ENCODE measurements at regions not wholly inside any gene's neighbourhood (a gene's known extent, or its start where the extent isn't known, plus 50 kb on each side); places are given as distances from the start of the nearest gene placed in this dataset.

DNA sequence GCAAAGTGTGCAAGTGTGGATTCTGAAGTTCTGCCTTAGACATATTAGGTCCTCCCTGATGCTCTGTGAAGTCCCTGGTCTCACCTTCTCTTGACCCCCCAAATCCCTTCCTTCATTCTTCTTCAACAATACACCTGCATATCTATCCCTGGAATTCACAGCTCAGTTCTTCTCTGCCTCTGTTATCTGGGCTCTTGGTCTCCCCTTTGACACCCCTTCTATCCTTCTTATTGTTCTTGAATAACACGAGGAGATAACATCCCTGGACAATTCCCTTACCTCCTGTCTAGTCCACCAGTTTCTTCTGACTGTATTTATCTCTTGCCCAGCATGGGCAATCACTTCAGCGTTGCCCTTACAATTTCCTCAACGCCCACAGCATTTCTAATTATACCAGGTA lies 104.8 kb upstream of the ATG10 start:
- H3K4me3 ChIP-seq (ENCODE audit: low read depth, low read length), result no peak overlapping the region
- TF ChIP-seq, protein P1, sequence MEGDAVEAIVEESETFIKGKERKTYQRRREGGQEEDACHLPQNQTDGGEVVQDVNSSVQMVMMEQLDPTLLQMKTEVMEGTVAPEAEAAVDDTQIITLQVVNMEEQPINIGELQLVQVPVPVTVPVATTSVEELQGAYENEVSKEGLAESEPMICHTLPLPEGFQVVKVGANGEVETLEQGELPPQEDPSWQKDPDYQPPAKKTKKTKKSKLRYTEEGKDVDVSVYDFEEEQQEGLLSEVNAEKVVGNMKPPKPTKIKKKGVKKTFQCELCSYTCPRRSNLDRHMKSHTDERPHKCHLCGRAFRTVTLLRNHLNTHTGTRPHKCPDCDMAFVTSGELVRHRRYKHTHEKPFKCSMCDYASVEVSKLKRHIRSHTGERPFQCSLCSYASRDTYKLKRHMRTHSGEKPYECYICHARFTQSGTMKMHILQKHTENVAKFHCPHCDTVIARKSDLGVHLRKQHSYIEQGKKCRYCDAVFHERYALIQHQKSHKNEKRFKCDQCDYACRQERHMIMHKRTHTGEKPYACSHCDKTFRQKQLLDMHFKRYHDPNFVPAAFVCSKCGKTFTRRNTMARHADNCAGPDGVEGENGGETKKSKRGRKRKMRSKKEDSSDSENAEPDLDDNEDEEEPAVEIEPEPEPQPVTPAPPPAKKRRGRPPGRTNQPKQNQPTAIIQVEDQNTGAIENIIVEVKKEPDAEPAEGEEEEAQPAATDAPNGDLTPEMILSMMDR (IDR thresholded peaks at IDR 0.05), result no peak
- H3K79me2 ChIP-seq, result no peaks in the 10 kb centered on the region
- no peak overlapping the region for H3K27ac ChIP-seq
- H3K27me3 ChIP-seq (ENCODE audit: control insufficient read depth, insufficient read depth, low read length), result no peaks in the 10 kb centered on the region
- peaks cover 5% of the 10 kb centered on the region for H3K4me1 ChIP-seq
- no peaks in the 10 kb centered on the region for H3K36me3 ChIP-seq (ENCODE audit: control insufficient read depth, insufficient read depth, low read length)
- H2AFZ ChIP-seq, result no peak overlapping the region
- H3K9me3 ChIP-seq (ENCODE audit: control insufficient read depth, low read length), result no peaks in the 10 kb centered on the region
- H3K4me2 ChIP-seq (ENCODE audit: low read length), result no peak overlapping the region
- H3K9ac ChIP-seq, result no peak overlapping the region

DNA sequence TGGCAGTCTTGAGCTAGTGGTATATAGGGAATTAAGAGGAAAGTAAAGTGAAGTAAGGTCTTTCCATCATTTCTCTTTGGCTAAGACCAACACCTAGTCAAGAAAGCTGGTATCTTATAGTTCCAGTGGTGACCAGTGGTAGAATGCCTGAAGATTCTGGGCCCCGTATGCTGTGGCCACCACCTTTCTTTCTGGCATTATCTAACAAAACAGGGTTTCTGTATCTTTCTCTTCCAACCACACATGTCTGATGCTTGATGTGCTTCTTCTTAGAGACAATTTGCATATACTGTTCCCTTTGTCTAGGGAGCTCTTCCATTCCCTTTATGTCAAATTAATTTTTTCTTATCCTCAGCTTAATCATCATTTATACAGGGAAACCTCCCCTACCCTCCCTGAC lies 109.9 kb upstream of the SSBP2 start:
- no peak overlapping the region for H3K4me3 ChIP-seq (ENCODE audit: low read depth, low read length)
- H2AFZ ChIP-seq, result no peak overlapping the region
- H3K9me3 ChIP-seq (ENCODE audit: control insufficient read depth, low read length), result no peaks in the 10 kb centered on the region
- H3K79me2 ChIP-seq, result no peaks in the 10 kb centered on the region
- H3K9ac ChIP-seq, result no peak overlapping the region
- no peaks in the 10 kb centered on the region for H3K27me3 ChIP-seq (ENCODE audit: control insufficient read depth, insufficient read depth, low read length)
- H3K4me2 ChIP-seq (ENCODE audit: low read length), result no peak overlapping the region
- H3K27ac ChIP-seq, result no peak overlapping the region
- TF ChIP-seq, protein P1 (IDR thresholded peaks at IDR 0.05), result no peak
- H3K4me1 ChIP-seq, result peaks cover 17% of the 10 kb centered on the region
- H3K36me3 ChIP-seq (ENCODE audit: control insufficient read depth, insufficient read depth, low read length), result no peaks in the 10 kb centered on the region

DNA sequence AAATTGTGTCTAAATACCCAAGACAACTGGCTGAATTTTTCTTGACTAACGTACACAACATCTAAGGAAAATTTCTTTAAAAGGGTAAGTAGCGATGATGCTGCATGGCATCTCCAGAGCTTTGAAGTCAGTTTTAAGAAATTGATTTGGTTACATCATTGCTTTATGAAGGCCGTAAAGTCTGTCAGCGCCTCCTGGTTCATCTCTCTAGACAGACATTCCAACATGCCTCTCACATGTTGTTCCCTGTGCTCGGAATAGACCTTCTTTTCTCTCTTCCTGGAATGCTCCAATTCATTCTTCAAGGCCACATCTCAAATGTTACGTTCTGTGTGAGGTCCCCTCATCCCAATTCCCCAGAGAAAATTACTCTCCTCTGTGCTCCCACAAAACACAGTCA lies 108.7 kb upstream of the SSBP2 start:
- no peak overlapping the region for H3K27ac ChIP-seq
- peaks cover 17% of the 10 kb centered on the region for H3K4me1 ChIP-seq
- no peak overlapping the region for H3K9ac ChIP-seq
- no peak overlapping the region for H3K4me3 ChIP-seq (ENCODE audit: low read depth, low read length)
- H3K4me2 ChIP-seq (ENCODE audit: low read length), result no peak overlapping the region
- no peaks in the 10 kb centered on the region for H3K27me3 ChIP-seq (ENCODE audit: control insufficient read depth, insufficient read depth, low read length)
- no peaks in the 10 kb centered on the region for H3K36me3 ChIP-seq (ENCODE audit: control insufficient read depth, insufficient read depth, low read length)
- no peak overlapping the region for H2AFZ ChIP-seq
- TF ChIP-seq, protein P1 (IDR thresholded peaks at IDR 0.05), result no peak
- H3K79me2 ChIP-seq, result no peaks in the 10 kb centered on the region
- no peaks in the 10 kb centered on the region for H3K9me3 ChIP-seq (ENCODE audit: control insufficient read depth, low read length)

DNA sequence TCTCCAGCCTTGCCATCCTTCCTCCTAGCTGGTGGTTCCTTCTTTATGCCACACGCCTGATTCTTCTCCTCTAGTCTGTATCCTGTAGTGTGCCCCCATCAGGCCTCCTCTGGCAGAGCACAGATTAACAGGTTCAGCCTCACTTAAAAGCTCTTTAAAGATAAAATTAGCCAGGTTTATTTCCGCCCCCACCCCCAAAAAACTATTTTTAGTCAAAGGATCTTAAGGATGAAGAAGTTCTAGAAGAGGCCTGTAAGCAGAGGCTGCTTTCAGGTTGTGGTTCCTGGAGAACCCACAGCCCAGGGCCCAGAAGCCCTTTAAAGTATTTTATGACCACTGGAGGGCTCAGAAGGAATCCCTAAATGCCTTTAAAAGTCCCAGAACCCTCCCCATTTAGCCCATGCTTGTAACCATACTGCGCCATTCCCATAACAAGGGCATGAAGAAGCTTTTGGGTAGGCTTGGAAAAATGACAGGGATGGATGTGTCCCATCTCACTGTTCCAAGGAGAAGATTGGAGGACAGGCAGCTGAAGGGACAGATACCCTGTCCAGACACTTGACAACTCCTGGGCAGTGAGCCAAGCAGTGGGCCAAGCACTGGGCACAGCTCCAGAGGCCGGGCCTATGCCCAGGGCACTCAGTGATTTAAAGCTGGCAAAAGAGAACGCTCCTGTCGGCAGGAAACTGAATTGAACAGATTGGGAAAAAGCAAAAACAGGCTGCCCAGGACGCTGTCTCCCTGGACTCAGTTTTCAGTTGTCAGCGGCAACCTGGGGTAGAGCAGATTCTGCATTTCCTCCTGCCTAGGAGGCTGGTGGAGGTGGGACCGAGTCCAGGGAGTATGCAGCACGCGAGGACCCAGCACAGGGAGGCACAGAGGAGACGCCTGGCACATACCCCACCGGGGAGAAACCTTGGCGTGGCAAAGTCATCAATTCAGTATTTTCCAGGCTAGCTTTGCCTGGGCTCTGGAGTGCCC lies 106.3 kb upstream of the SSBP2 start:
- Histone ChIP-seq H3K27ac (peak overlapping the region; percentile 70), H3K4me1 (peaks cover 11% of the 10 kb centered on the region), H3K79me2 (no peaks in the 10 kb centered on the region), H3K9ac (no peak overlapping the region), H3K4me2 (ENCODE audit: low read length) (peak overlapping the region; percentile 22), H3K4me3 (ENCODE audit: low read depth, low read length) (no peak overlapping the region), H3K36me3 (ENCODE audit: control insufficient read depth, insufficient read depth, low read length) (no peaks in the 10 kb centered on the region), H3K27me3 (ENCODE audit: control insufficient read depth, insufficient read depth, low read length) (no peaks in the 10 kb centered on the region), H2AFZ (peak overlapping the region; percentile 81), H3K9me3 (ENCODE audit: control insufficient read depth, low read length) (no peaks in the 10 kb centered on the region)
- TF ChIP-seq, protein P1 (IDR thresholded peaks at IDR 0.05), result peak; percentile 33

Measured in parathyroid adenoma (tissue), 2 donors.